GM13976 (cell line): ENCODE measurements at regions not wholly inside any gene's neighbourhood (a gene's known extent, or its start where the extent isn't known, plus 50 kb on each side); places are given as distances from the start of the nearest gene placed in this dataset.

Experiments used
- DNase-seq: peaks from one replicate; pipeline ENCODE4 v3.0.0; 2012; ENCODE audit warnings: low spot score
- in situ Hi-C: fragments of 300-500 bp; cut with MboI; formaldehyde crosslinking; loops from one replicate; pipeline ENCODE4 v1.12.0; 2022; ENCODE audit warnings: low sequenced_read_pairs, mixed read lengths, inconsistent platforms; ENCODE audit not compliant: unreplicated experiment
- TF ChIP-seq, protein P1 (sequence below): IDR thresholded peaks from 2 replicates; pipeline ENCODE4 v1.5.1; 2012; ENCODE audit warnings: borderline replicate concordance, mild to moderate bottlenecking; ENCODE audit not compliant: insufficient read depth; ENCODE audit errors: extremely low read depth, missing control alignments, control extremely low read depth

DNA sequence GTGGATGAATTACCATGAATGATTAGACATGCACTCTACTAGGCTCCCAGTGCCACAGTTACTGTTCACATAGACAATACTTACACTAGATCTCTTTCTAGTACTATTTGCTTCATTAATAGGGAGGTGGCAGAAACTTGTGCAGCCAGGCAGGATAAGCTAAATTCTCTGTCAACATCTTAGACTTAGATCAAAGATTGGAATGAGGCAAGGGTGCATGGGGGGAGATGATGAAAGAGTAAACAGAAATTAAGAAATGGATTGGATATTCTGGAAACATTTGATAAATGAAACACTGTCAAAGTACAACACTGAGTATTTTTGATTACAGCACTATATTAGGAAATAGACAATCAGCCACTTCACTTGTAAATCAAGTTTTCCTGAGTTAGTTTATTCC is 205.4 kb upstream of the TBC1D5 start:
- TF ChIP-seq, protein P1, sequence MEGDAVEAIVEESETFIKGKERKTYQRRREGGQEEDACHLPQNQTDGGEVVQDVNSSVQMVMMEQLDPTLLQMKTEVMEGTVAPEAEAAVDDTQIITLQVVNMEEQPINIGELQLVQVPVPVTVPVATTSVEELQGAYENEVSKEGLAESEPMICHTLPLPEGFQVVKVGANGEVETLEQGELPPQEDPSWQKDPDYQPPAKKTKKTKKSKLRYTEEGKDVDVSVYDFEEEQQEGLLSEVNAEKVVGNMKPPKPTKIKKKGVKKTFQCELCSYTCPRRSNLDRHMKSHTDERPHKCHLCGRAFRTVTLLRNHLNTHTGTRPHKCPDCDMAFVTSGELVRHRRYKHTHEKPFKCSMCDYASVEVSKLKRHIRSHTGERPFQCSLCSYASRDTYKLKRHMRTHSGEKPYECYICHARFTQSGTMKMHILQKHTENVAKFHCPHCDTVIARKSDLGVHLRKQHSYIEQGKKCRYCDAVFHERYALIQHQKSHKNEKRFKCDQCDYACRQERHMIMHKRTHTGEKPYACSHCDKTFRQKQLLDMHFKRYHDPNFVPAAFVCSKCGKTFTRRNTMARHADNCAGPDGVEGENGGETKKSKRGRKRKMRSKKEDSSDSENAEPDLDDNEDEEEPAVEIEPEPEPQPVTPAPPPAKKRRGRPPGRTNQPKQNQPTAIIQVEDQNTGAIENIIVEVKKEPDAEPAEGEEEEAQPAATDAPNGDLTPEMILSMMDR = no peak

GRCh38 chr3:17946619-17947018 is 204.2 kb upstream of the TBC1D5 start:
- in situ Hi-C loops = no loop called here
- TF ChIP-seq, protein P1 = no peak
- DNase-seq = no peak

More for the DNA sequence above, 205.4 kb upstream of the TBC1D5 start:
- in situ Hi-C loops = no loop called here
- DNase-seq = no peak

- DNase-seq = no peak
- TF ChIP-seq, protein P1 = no peak
- in situ Hi-C loops = no loop called here
Observed at GRCh38 chr3:17945799-17946399, 203.5 kb upstream of the TBC1D5 start.

DNA sequence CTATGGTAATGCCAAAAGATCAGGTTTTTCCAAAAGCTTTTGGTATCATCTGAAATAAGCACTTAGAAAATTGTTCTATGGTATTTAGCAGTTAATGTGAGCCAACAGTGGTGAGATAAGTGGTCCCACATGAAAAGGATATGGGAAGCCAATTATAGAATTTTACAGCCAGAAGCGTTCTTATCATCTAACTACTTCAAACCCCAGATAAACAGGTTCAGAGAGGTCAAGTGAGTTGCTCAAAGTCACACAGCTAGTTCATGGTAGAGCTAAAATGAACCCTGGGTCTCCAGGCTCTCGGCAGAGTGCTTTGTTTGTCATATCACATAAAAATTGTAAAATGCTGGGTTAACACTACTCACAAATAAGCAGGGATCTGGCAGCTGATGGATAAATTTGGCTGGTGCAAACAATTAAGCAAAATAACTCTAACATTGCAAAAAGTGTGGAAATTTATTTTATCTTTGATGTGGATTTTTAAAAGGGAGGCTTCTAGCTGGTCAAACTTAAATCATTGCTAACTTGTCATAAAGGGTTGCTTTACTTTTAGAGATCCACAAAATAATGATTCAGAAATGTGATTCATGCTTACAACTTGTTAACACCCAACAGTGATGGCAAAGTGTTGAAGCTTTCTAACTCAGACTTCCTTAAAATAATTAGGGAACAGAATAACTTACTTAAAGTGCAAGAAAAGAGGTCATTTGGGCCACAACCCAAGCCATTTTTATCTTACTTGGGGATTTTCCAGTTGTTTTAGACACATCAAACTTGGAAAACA is 202.8 kb upstream of the TBC1D5 start:
- TF ChIP-seq, protein P1 = no peak
- in situ Hi-C loops = no loop called here
- DNase-seq = no peak

DNA sequence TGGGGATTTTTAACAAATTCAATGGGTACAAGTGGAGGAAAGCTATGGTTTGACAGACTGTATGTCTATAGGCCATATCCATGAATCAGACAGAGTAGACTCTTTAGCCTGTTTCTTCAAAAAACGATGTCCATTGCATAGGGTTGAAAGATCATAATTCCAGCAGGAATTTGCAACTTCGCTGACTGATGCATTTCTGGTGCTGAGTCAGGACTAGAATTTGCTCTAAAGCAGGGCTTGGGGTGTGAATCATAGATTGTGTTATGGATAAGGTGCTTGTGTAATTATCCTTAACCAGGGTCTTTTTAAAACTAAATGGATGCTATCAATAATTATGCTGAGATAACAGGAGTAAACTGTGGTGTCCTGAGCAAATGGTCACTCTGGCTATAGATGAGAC is 200.4 kb upstream of the TBC1D5 start:
- TF ChIP-seq, protein P1 = no peak
- in situ Hi-C loops = no loop called here
- DNase-seq = no peak

DNA sequence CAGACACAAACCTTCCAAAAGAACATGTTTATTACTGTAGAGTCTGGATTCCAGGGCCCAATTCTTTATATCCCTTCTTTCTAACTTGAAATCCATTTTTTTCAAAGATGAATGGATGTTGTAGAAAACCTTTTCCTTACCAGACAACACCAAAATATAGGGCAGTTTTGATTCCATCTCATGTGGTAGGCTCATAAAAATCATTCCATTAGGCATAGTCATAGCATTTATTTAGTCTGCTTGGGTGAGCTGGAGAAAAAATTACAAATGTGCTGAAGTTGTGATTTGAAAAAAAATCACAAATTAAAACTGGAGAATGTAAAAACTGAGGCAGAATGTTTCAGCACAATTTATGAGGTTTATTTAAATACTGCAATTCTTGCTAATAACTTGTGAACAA is 199.3 kb upstream of the TBC1D5 start:
- no peak for DNase-seq
- TF ChIP-seq, protein P1 = no peak
- in situ Hi-C loops = no loop called here
